H1 (cell line): ENCODE measurements at regions not wholly inside any gene's neighbourhood (a gene's known extent, or its start where the extent isn't known, plus 50 kb on each side); places are given as distances from the start of the nearest gene placed in this dataset.
"Not testable (repeated sequence)": the region's sequence is repeated elsewhere in the genome, so short reads cannot be mapped to it uniquely, and the experiment has no call there.

Source experiments
- CTCF ChIA-PET: fragments of 300-600 bp; sonication (Branson Sonifier 250); formaldehyde crosslinking; loops from one replicate; lab custom pipeline; 2021; ENCODE audit not compliant: partially characterized antibody; lab: Charles Lee
- POLR2A ChIA-PET: fragments of 300-600 bp; sonication (Branson Sonifier 250); formaldehyde crosslinking; loops from one replicate; lab custom pipeline; 2021; ENCODE audit warnings: inconsistent platforms; ENCODE audit not compliant: partially characterized antibody; lab: Charles Lee
- DNase-seq, 2 experiments: peaks; one replicate each; pipeline versions ENCODE4 v3.0.0 to v3.0.0-alpha.2; 2010 to 2022; ENCODE audit warnings: low spot score in 2 of 2, low read depth in 1 of 2, mixed read lengths in 1 of 2
- FAIRE-seq: peaks from 2 replicates; lab custom pipeline; 2011; peaks lifted over from hg19 to GRCh38; lab: Jason Lieb, UNC
- H2AFZ ChIP-seq: 2 replicates; pipeline ENCODE4 v1.8.1; 2012; ENCODE audit warnings: low read length, inconsistent platforms
- H2AK5ac ChIP-seq: 2 replicates; pipeline ENCODE4 v1.6.1; 2013; ENCODE audit warnings: low read depth, low read length
- H2BK120ac ChIP-seq: replicated peaks from 2 replicates; pipeline ENCODE3; 2013; ENCODE audit warnings: low read depth, low read length, inconsistent platforms
- H2BK12ac ChIP-seq: 2 replicates; pipeline ENCODE4 v1.6.1; 2013; ENCODE audit warnings: low read depth, low read length
- H2BK15ac ChIP-seq: 2 replicates; pipeline ENCODE4 v1.6.1; 2013; ENCODE audit warnings: low read length
- H2BK20ac ChIP-seq: 2 replicates; pipeline ENCODE4 v1.6.1; 2013; ENCODE audit warnings: low read length
- H2BK5ac ChIP-seq: 2 replicates; pipeline ENCODE4 v1.6.1; 2013; ENCODE audit warnings: low read depth, low read length
- H3K14ac ChIP-seq: 2 replicates; pipeline ENCODE4 v1.6.1; 2013; ENCODE audit warnings: inconsistent platforms; ENCODE audit not compliant: insufficient read length
- H3K18ac ChIP-seq: 2 replicates; pipeline ENCODE4 v1.6.1; 2013; ENCODE audit warnings: low read length; ENCODE audit errors: extremely low read depth
- H3K23ac ChIP-seq: 2 replicates; pipeline ENCODE4 v1.6.1; 2013; ENCODE audit warnings: inconsistent platforms; ENCODE audit not compliant: insufficient read length
- H3K23me2 ChIP-seq: 2 replicates; pipeline ENCODE4 v1.6.1; 2013; ENCODE audit warnings: low read depth, low read length
- H3K27ac ChIP-seq: 2 replicates; pipeline ENCODE4 v1.6.1; 2011; ENCODE audit warnings: low read depth, low read length, inconsistent platforms
- H3K27me3 ChIP-seq, 4 experiments: replicated peaks in 1 of 4; 1 replicate in 1 of 4; 2 replicates in 3 of 4; pipeline versions ENCODE4 v1.6.1 to v1.8.1; 2011 to 2013; ENCODE audit warnings: low read length in 3 of 4, mild to moderate bottlenecking in 3 of 4, inconsistent platforms in 2 of 4, mixed read lengths in 2 of 4, moderate library complexity in 1 of 4; ENCODE audit not compliant: control insufficient read depth in 3 of 4, insufficient read depth in 3 of 4; ENCODE audit errors: extremely low read depth in 1 of 4
- H3K36me3 ChIP-seq, 4 experiments: 2 replicates each; pipeline versions ENCODE4 v1.6.1 to v1.8.1; 2011 to 2013; ENCODE audit warnings: mild to moderate bottlenecking in 4 of 4, low read length in 3 of 4, moderate library complexity in 2 of 4, control low read depth in 1 of 4, inconsistent platforms in 1 of 4; ENCODE audit not compliant: insufficient read depth in 4 of 4, control insufficient read depth in 2 of 4
- H3K4ac ChIP-seq: replicated peaks from 2 replicates; pipeline ENCODE3; 2013; ENCODE audit warnings: low read length, low read depth, mixed read lengths, inconsistent platforms; ENCODE audit not compliant: insufficient read length
- H3K4me1 ChIP-seq, 4 experiments: replicated peaks in 1 of 4; 1 replicate in 1 of 4; 2 replicates in 3 of 4; pipeline versions ENCODE4 v1.6.1 to v1.8.1; 2011 to 2013; ENCODE audit warnings: low read length in 3 of 4, inconsistent platforms in 2 of 4, mixed read lengths in 1 of 4; ENCODE audit not compliant: insufficient read depth in 4 of 4, control insufficient read depth in 3 of 4
- H3K4me2 ChIP-seq, 2 experiments: 2 replicates each; pipeline versions ENCODE4 v1.6.1 to v1.8.1; 2011 to 2013; ENCODE audit warnings: low read depth in 2 of 2, low read length in 2 of 2, control low read depth in 1 of 2, inconsistent platforms in 1 of 2, mild to moderate bottlenecking in 1 of 2; ENCODE audit not compliant: insufficient read depth in 1 of 2
- H3K4me3 ChIP-seq, 4 experiments: fragments of 200-600, 300-600 bp in 1 of 4; sonication (generic), shearing (Covaris generic), sonication (Bioruptor Twin) in 1 of 4; 2 replicates each; pipeline versions ENCODE4 v1.5.1 to v1.8.1; 2011 to 2016; ENCODE audit warnings: low read length in 4 of 4, low read depth in 3 of 4, control low read depth in 2 of 4, inconsistent platforms in 2 of 4, mild to moderate bottlenecking in 2 of 4, mixed read lengths in 1 of 4, moderate library complexity in 1 of 4; ENCODE audit not compliant: insufficient read depth in 2 of 4; ENCODE audit errors: extremely low read depth in 1 of 4
- H3K56ac ChIP-seq: replicated peaks from 2 replicates; pipeline ENCODE3; 2013; ENCODE audit warnings: low read depth, mild to moderate bottlenecking, mixed read lengths, low read length, inconsistent platforms; ENCODE audit not compliant: insufficient read length
- H3K79me1 ChIP-seq: 2 replicates; pipeline ENCODE4 v1.6.1; 2013; ENCODE audit warnings: low read depth, low read length, control low read depth
- H3K79me2 ChIP-seq, 2 experiments: 2 replicates each; pipeline versions ENCODE4 v1.6.1 to v1.8.1; 2012 to 2013; ENCODE audit warnings: low read length in 2 of 2, mild to moderate bottlenecking in 2 of 2, inconsistent platforms in 1 of 2; ENCODE audit not compliant: insufficient read depth in 2 of 2, control insufficient read depth in 1 of 2
- H3K9ac ChIP-seq, 4 experiments: replicated peaks in 1 of 4; 1 replicate in 1 of 4; 2 replicates in 3 of 4; pipeline versions ENCODE4 v1.6.1 to v1.8.1; 2011 to 2013; ENCODE audit warnings: low read depth in 3 of 4, low read length in 3 of 4, control low read depth in 2 of 4, mild to moderate bottlenecking in 2 of 4, moderate library complexity in 2 of 4, inconsistent platforms in 1 of 4; ENCODE audit errors: extremely low read depth in 1 of 4
- H3K9me3 ChIP-seq, 2 experiments: 2 replicates each; pipeline versions ENCODE4 v1.6.1 to v1.8.1; 2012 to 2013; ENCODE audit warnings: mild to moderate bottlenecking in 2 of 2, moderate library complexity in 2 of 2, control low read depth in 1 of 2, inconsistent platforms in 1 of 2, low read depth in 1 of 2, low read length in 1 of 2, mixed read lengths in 1 of 2; ENCODE audit not compliant: insufficient read depth in 2 of 2
- H4K20me1 ChIP-seq, 2 experiments: replicated peaks in 1 of 2; 2 replicates each; pipeline versions ENCODE3 to v1.8.1; 2011 to 2013; ENCODE audit warnings: inconsistent platforms in 2 of 2, low read length in 2 of 2, mild to moderate bottlenecking in 1 of 2; ENCODE audit not compliant: insufficient read depth in 2 of 2, control insufficient read depth in 1 of 2
- H4K5ac ChIP-seq: 2 replicates; pipeline ENCODE4 v1.6.1; 2013; ENCODE audit warnings: low read length, low read depth, mixed read lengths, inconsistent platforms; ENCODE audit not compliant: insufficient read length
- H4K8ac ChIP-seq: 2 replicates; pipeline ENCODE4 v1.8.0; 2013; ENCODE audit warnings: mild to moderate bottlenecking, moderate library complexity, low read length, inconsistent platforms; ENCODE audit not compliant: insufficient read depth; ENCODE audit errors: extremely low read depth
- H4K91ac ChIP-seq: replicated peaks from 2 replicates; pipeline ENCODE3; 2013; ENCODE audit warnings: low read length, mixed read lengths, inconsistent platforms; ENCODE audit not compliant: insufficient read length
- WGBS, 2 experiments: shearing (Covaris generic) in 1 of 2; methylation state at CpG; one replicate each; pipeline versions ENCODE4 v1.1.6 to v1.1.7; 2013 to 2015; ENCODE audit warnings: low lambda C conversion rate in 2 of 2, mixed read lengths in 2 of 2, inconsistent platforms in 1 of 2, low coverage in 1 of 2, missing lambda C conversion rate in 1 of 2; ENCODE audit not compliant: insufficient replicate concordance in 2 of 2, insufficient coverage in 1 of 2, insufficient read length in 1 of 2; ENCODE audit errors: extremely low coverage in 1 of 2, missing lambda C conversion rate in 1 of 2; 5-methylcytosine and 5-hydroxymethylcytosine counted together

DNA sequence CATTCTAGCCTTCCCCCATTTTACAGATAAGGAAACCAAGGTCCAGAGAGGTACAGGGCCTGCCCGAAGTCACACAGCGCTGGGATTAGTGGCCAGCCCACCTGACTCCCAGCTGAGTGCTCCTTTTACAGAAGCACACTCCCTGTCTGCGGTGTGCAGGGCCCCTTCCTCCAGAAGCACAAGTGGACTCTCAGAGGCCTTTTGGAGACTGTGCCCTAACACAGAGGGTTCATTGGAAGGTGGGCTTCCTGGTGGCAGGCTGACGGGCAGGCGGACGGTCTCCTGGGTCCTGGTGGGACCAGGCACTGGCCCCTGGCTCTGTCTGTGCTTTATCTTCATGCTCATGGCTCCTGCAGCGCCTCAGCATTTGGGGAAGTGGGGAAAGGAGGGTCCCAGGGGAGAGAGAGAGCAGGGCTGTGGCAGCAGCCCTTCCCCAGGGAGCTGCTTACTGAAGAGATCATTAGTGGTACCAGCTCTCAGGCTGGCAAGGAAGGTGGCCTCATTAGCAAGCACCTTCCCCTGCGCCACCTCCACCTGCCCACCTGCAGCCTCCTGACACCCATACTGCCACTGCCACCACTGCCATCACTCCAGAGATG, 83.1 kb upstream of the GOLGA6L4 start:
- H3K4me2 ChIP-seq, H3K9me3 ChIP-seq, H3K27ac ChIP-seq, H2BK15ac ChIP-seq, H3K4ac ChIP-seq, H3K23ac ChIP-seq, H4K5ac ChIP-seq, H2BK5ac ChIP-seq, H2BK20ac ChIP-seq, H2BK12ac ChIP-seq, H3K79me1 ChIP-seq, H2BK120ac ChIP-seq, H3K27me3 ChIP-seq, H3K36me3 ChIP-seq, POLR2A ChIA-PET, H3K14ac ChIP-seq, DNase-seq, FAIRE-seq, H3K9ac ChIP-seq, H3K4me1 ChIP-seq, H3K79me2 ChIP-seq, H4K91ac ChIP-seq, H3K4me3 ChIP-seq, H3K18ac ChIP-seq, H4K8ac ChIP-seq, H4K20me1 ChIP-seq, H2AK5ac ChIP-seq, H3K23me2 ChIP-seq, H3K56ac ChIP-seq, H2AFZ ChIP-seq: not testable (repeated sequence)
- CTCF ChIA-PET, result interaction anchor here (1.2 to 1.5 kb wide), 2 partner anchors 8 to 10 kb away, joined by 3 read pairs; no protein-coding TSS in a partner anchor
- 93% methylated on average over 8 of the region's 8 CpGs; no CpG with 5 or more reads in 1 of the 2 experiments for WGBS, 2 experiments

DNA sequence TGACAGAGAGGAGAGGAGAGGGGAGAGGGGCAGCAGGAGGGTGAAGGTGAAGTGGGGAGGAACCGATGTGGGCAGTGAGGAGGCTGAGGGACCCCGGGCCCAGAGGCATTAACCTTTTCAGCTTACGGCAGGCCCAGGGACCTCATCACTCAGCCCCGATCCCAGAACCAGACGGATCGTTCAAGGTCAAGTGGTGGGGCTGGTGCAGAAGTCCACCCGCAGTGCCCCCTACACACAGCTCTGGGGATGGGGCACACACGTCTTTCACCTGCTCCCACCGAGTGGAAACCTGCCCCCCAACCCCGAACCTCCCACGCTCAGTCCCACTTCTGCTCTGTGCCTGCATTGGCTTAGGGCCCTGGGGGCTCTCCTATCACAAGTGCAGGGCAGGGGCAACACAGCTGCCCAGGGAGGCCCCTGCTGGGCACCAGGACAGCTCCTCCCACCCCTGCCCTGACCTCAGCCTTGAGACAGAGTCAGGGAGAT, 81.9 kb upstream of the GOLGA6L4 start:
- FAIRE-seq, H3K27ac ChIP-seq, H3K23ac ChIP-seq, H4K91ac ChIP-seq, H3K36me3 ChIP-seq, H3K4me1 ChIP-seq, H3K4ac ChIP-seq, H4K8ac ChIP-seq, DNase-seq, H3K9me3 ChIP-seq, H3K23me2 ChIP-seq, H2AFZ ChIP-seq, H3K79me2 ChIP-seq, H3K79me1 ChIP-seq, H3K4me2 ChIP-seq, H2AK5ac ChIP-seq, H3K14ac ChIP-seq, H4K5ac ChIP-seq, H2BK120ac ChIP-seq, H3K4me3 ChIP-seq, H2BK5ac ChIP-seq, CTCF ChIA-PET, H3K18ac ChIP-seq, H2BK12ac ChIP-seq, H3K9ac ChIP-seq, H2BK15ac ChIP-seq, H2BK20ac ChIP-seq, H3K27me3 ChIP-seq, H4K20me1 ChIP-seq, POLR2A ChIA-PET, H3K56ac ChIP-seq: not testable (repeated sequence)
- 90% methylated on average over 11 of the region's 11 CpGs; no CpG with 5 or more reads in 1 of the 2 experiments for WGBS, 2 experiments
